OCI-LY1 (cell line): ENCODE measurements at regions not wholly inside any gene's neighbourhood (a gene's known extent, or its start where the extent isn't known, plus 50 kb on each side); places are given as distances from the start of the nearest gene placed in this dataset.

Experiments used
- CTCF ChIP-seq: fragments of 200-600 bp; sonication (generic), shearing (Covaris generic); IDR thresholded peaks from 2 replicates; pipeline ENCODE4 v1.5.1; 2017; ENCODE audit warnings: mild to moderate bottlenecking, antibody characterized with exemption, low read length, moderate library complexity, mixed read lengths
- EZH2 ChIP-seq: fragments of 200-600 bp; sonication (generic), shearing (Covaris generic); IDR thresholded peaks from 2 replicates; pipeline ENCODE4 v1.8.0; 2017; ENCODE audit warnings: borderline replicate concordance, mixed run types, mild to moderate bottlenecking, antibody characterized with exemption, low read length, moderate library complexity, mixed read lengths

- no peak for TF ChIP-seq EZH2
- TF ChIP-seq CTCF: no peak
Measured at GRCh38 chr13:33340631-33341030, 55.1 kb upstream of the STARD13 start.
